ENCODE measurements at regions not wholly inside any gene's neighbourhood (a gene's known extent, or its start where the extent isn't known, plus 50 kb on each side); places are given as distances from the start of the nearest gene placed in this dataset.
"Not testable (repeated sequence)": the region's sequence is repeated elsewhere in the genome, so short reads cannot be mapped to it uniquely, and the experiment has no call there.

DNA sequence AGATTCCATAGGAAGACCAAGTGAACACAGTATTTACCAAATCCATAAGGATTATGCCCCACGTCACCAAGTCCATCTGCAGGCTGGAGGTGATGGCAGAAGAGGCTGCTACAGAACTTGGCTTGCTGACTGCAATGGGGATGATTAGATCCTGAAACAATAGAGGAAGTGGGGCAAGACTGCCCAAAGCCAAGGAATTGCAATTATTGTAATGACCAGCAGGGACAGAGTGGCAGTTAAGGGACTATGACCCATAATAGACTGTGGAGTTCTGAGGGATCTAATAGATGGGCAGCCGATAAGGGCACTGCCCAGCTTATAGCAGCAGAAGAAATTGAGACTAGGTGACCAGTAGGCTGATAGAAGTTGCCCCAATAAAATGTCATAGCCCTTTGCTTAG lies 108.4 kb downstream of the MINAR1 start:
- no peak for DNase-seq

DNA sequence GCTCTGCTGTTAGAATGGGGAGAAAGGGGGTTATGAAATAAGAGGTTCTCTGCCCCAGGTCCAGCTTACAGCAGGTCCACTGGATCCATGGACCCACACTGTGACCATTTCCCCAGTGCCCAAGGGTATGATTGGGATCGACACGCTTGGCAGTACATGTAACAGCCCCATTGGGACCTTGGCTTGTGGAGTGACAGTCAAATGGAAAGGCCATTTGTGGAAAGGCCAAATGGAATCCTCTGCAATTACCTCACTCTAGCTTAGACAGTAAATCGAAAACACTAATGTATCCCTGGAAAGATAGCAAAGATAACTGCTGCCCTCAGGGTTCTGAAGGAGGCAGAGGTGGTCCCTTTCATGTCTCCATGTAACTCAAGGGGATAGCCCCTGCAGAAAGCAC lies 109.1 kb downstream of the MINAR1 start:
- no peak for DNase-seq

DNA sequence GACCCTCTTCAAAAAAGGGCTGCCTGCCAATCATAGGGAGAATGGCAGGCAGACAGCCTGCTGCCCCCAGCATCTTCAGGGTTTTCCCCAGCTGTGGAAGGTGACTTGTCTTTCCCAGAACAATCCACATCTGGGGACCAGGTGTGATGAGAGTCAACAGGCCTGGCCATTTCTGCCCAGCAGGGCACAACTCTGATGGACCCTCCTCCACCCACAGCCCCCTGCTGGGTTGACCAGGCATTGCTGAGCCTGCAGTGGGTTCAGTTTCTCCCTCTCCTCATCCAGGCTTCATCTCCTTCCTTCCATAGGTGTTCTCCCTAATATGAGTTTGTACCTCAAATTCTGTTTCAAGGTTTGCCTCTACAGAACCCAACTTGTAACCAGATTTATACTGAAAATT lies 111.0 kb downstream of the MINAR1 start:
- DNase-seq: no peak

DNA sequence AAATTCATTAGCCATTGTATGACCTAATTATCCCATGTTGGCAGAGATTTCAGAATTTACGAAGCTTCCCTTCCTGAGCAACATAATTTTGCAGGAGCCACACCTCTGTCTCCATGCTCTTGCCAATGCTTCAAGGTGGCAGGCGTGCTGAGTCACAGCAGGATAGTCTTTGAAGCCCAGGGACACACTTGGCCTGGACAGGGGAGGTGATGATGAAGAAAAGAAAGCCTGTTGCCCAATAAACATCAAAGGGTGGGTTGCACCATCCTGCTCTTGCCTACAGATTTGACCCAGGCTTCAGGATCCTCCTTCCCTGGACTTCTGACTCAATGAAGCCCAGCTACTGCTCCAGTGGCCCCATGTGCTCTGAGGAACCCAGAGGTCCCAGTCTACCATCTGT lies 117.1 kb downstream of the MINAR1 start:
- no peak for DNase-seq

DNA sequence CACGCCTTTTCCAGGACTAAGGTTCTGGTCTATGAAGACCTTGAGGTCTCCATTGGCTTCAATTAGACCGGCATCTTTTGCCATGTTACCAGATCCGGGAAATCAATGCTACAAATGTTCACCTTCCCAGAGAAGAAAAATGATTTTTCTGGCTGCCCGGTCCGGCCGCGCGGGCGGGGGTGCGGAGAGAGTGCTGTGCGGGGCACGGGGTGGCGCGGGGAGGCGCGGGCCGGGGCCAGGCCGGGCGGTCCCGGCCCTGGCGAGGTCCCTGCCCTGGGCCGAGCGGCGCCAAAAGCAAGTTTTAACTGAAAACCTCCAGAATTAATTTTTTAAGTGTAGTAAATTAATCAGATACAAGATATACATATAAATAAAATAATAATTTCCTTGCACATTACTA lies 128.2 kb downstream of the MINAR1 start:
- DNase-seq: no peak

DNA sequence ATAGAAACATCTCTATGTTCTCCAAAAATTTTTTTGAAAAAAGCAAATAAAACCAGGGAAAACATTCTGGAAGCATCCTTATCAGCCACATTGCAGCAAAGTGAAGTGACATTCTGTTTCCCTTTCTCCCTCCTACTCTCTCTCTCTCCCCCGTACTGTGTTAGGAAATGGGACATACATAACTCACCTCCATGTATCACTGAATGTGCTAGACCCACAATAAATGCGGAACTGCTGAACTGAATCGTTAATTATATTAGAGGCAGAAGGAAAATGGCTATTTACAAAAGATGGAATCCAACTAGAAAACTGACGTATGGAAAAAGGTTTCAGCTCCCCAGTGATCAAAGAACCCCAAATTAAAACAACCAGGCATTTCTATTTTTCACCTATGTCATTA lies 129.8 kb downstream of the MINAR1 start:
- DNase-seq: no peak

DNA sequence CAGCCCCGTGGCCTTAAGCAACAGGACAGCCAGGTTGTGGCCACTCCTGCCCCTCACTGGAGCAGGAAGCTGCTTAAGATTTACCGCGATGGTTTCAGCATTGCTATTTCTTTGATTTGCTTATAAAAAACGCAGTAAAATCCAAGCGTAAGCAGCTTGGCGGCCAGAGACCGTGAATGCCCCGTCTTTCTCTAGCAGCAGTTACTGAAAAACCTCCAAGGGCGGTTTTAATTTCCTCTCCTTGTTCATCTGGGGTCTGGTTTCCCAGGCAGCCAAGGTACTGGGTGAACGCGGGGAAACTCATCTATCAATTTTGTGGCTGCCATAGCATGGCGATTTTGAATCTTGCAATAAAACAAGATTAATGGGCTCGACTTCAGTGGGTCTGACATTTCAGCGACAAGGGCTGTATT lies 130.3 kb downstream of the MINAR1 start:
- no peak for DNase-seq

DNA sequence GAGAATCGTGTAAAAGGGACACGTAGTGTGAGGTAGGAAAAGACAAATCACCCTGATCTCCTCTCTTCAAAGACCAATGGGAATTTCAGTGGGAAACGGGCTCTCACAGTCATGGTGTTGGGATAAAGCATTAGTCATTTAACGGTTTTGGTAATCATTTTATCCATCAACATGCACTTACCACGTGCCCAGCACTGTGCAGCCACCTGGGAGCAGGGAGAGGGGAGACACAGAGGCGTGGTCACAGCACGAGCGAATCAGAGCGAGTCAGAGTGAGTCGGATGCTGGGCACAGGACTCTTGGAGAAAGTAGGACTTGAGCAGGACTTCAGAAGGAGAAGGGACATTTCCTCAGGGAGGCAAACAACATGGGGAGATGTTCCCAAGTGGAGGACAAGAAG lies 130.8 kb downstream of the MINAR1 start:
- no peak for DNase-seq

DNA sequence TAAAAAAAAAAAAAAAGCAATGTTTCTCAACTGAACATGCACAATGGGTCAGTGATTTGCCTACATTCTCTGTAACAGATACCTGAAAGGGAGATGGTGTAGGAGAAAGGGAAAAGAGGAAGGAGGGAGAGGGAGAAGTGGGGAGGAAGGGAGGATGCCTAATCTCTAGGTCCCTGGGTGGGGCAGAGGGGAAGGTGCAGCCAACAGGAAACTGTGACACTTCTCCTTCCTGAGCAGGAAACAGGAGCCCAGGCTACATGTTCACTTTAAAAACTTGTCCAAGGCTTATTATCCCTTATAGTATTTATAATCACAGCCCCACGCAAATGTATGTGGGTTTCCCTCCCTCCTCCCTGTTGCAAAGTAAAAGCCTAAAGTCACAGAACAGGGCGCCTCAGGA lies 137.9 kb downstream of the MINAR1 start:
- DNase-seq: no peak

DNA sequence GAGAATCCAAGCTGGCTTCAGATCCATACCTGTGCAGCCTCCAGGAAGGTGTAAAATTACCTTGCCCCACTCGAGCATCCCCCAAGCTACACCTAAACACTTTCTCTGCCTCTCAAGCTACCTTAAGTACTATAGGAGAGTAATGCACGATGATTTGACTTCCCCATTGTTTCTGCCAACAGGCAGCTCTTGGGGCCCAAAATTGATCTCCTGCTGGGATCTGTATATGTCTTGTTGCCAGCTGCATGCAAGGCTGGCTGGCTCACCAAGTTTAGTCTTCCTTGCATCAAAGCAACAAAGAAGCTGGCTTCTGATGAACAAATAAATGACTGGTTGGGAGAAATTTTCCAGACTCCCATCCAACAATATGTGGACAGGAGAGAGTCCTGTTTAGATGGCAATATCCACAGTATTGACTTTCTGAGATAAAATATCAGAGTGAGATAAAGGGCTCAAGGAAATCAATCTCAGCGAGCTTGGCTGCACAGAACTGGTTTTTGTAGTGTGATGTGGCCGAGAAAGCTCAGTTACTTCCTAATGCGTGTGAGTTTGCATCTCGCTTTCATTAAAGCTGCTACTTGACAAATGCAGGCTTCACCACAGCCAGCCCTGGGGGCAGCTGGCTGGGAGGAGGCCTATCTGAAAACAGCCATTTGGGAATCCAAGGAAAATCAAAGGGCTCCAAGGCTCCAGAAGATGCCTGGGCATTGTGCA lies 140.7 kb downstream of the MINAR1 start:
- no peak for DNase-seq

DNA sequence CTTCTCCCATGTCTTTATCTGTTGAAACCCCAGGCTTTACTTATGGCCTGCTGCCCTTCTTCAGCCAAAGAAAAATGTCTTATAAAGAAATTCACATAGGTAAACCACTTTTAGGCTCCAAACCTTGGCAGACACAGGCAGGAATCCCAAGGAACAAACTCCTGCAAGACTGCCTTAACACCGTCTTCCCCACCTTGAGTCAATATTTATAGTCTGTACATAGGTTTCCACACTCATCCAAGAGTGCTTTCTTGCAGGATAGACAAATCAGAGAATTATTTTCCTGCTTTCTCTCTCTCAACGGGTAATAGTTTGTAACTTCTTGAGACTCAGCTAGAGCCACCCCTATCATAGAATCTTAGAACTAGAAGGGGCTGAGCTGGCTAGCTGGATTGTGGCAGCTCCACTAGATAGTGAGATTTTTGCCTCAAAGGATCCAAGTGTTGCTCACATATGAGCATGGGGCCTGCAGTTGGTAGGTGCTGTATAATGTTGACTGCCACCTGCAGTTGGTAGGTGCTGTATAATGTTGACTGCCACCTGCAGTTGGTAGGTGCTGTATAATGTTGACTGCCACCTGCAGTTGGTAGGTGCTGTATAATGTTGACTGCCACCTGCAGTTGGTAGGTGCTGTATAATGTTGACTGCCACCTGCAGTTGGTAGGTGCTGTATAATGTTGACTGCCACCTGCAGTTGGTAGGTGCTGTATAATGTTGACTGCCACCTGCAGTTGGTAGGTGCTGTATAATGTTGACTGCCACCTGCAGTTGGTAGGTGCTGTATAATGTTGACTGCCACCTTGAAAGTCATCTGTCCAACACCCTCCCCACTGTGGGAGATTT lies 142.5 kb downstream of the MINAR1 start:
- DNase-seq: not testable (repeated sequence)

DNA sequence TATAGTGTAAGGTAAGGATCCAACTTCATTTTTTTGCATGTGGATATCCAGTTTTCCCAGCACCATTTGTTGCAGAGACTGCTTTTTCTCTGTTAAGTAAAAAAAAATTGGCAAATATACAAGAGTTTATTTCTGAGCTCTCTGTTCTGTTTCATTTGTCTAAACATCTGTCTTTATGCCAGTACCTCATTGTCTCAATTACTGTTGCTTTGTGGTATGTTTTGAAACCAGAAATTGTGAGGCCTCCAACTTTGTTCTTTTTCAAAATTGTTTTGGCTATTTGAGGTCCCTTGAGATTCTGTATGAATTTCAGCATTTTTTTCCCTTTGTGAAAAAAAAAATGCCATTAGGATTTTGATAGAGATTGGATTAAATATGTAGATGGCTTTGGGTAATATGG lies 150.5 kb downstream of the MINAR1 start:
- no peak for DNase-seq

DNA sequence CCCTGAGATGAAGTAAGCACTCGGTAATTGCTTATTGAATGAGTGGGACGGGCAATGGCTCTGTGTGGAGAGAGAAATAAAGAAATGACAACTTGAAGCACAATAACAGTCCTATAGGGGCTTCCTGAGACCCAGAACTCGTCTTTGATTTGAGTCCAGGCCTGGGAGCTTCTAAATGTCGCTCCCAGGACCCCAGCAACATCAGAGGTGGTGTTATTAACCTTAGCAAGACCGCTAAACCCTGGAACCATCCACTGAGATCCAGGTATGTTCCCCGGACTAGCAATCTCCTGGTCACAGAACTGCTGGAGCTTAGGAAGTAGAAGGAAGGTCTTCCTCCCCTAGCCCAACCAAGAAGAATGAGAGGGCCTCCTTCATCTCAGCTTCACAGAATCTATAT lies 160.0 kb downstream of the MINAR1 start:
- DNase-seq: no peak

DNA sequence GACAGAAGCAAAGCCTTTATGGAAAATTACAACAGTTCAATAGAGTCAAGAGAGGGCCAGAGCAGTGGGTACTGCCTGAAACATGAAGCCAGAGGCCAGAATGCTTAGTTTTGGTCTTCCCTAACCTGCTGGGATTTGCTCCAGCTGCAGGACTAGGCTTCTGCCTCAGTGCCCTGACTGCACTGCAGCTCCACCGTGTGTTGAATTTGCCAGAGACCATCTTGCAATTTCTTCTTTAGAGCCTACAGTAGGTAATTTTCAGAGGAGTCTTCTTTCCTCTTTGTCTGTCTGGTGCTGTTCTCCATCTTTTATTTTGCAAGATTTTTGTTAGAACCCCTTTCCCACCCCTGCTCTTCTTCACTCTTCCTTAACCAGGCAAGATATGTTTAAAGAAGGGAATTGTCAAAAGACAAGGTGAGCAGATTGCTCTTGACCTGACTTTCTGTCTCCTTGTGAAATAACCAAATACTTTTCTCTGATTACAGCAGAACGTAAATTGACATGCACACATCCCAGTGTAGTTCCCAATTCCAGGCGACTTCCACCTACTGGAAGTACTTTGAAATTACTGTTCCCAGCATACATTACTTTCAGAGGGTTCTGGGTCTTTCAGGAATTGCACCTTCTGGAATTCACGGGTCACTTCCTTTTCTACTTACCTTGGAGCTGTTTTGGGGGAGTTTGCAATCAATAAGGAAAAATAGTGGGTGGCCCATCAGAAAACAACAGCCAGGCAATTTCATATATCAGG lies 161.2 kb downstream of the MINAR1 start:
- DNase-seq: no peak

DNA sequence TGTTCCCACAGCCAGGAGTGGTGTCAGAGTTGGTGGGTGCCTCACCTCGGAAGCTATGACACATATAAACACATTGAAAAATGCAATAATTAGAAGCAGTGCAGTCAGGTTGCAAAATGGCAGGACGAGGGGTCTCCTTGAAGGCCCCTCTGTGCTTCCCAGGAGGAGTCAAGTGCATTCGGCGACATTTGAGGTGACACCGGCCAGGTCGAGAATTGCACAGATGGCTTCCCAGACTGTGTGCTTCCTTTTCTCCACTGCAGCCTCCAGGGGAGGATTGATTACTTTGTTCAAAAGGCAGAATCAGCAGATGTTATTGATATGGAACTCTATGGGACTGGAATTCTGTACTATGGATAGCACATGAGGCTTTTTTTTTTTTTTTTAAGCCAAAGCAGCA lies 163.2 kb downstream of the MINAR1 start:
- DNase-seq: no peak

DNA sequence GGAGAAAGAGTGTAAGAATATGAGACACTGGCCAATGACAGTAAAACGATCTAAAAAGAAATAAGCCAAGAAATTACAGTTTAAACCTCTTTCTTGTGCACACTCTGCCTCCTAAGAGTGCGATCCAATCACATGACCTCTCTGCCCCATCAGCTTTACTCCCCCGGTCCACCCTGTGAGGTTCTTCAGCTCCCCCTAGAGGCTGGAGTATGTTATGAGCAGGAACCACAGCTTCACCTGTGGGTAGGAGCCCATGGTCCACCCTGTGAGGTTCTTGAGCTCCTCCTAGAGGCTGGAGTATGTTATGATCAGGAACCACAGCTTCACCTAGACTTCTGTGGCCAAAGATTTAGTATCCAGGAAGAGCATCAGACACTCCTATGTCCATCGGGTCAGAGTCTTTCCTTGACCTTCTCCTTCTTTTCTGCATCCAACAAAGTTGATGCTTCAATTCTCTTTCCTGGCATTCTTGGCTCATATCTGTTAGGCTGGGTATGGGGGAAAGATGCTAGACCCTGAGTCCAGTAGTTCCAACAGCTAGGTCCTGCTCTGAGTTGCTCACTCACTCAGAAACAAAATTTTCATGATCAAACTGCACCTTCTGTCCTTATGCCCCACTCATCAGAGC lies 164.0 kb downstream of the MINAR1 start:
- DNase-seq: peak; percentile 19

DNA sequence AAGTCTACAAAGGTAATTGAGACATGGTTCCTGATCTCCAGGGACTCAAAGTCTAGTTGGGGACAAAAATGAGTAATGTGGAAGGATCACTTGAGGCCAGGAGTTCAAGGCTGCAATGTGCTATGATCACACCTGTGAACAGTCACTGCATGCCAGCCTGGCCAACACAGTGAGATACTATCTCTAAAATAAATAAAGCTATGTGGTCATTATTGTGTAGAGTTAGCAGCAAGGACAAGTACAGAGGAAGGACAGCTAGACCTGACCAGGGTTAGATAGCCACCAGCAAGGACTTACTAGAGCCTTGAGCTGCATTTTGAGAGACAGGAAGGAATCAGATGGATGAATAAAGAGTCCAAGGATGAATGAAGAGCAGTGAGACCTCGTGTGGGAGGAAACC lies 166.5 kb downstream of the MINAR1 start:
- no peak for DNase-seq

DNA sequence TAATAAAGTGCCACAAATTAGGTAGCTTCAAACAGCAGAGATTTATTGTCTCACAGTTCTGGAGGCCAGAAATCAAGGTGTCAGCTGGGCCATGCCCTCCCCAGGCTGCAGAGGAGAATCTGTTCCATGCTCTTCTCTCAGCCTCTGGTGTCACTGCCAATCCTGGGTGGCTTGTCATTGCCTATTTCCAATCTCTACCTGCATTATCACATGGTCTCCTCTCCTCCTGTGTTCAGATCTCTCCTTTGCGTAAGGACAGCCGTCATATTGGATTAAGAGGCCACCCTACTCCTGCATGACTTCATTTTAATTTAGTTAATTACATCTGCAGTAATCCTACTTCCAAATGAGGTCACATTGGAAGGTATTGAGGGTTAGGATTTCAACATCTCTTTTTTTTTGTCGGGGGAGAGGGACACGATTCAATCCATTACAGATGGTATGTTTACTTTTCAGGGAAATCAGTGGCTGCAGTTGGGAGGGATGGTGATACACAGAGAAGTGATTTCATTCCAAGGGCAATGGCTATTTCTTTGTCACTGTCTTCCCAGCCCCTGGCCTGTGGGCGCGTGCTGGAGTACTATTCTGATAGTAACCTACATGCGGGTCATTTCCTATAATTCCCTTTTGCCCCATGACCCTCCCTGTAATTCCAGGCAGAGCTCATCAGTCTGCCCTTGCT lies 169.4 kb downstream of the MINAR1 start:
- DNase-seq: no peak

DNA sequence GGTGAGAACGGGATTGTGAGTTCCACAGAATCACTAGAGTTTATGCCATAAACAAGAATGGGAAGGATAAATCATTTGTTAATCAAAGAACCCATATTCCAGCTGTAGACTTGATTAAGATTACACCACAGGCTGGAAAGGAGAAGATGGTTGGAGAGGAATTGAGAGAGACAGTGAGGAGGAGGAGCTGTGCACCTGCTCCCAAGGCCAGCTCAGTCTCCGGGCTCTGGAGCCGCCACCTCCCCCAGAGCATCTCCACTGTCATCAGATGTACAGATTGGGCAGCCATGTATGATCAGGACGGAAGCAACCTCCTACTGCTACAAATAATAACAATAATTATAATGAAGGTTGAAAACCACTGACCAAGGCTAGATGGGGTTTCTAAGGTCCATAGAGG lies 170.0 kb downstream of the MINAR1 start:
- DNase-seq: no peak

DNA sequence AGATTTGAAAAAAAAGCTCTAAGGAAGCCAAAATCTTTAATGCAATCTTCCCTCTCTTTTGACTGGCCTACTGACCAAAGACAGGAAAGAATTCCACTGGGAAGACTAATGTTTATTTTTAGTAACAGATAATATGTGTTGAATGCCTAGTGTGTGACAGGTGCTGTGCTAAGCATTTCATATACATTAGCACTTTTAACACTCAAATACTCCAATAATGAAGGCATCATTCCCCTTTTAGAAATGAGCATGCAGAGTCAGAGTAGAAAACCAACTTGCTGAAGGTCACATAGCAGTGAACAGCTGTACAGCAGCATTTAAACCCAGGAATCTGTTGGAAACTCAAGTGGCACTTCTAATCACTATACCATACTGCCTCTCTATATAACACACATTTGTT lies 170.6 kb downstream of the MINAR1 start:
- DNase-seq: no peak

DNA sequence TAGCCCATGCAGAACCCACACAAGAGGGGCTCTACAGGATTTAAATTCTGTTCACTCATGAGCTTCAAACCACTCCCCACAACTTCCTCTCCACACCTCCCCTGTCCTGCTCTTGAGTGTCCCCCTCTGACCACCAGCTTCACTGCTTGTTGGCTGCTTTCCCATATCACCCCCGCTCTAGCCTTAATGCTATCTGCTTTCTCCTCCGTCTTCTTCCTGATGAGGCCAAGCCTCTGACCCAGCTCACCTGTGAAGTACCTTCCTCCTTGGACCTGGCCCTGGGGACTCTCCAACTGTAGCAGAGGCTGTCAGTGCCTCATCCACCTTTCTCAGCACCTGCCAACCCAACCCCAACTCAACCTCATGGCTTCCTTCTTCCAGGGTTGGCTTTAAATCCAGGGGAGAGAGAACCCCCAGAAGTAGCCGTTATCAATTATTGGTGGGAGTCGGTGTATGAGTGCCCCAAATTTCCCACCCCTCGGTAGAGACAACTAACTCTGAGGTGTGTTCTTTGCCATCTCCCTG lies 174.8 kb downstream of the MINAR1 start:
- no peak for DNase-seq

DNA sequence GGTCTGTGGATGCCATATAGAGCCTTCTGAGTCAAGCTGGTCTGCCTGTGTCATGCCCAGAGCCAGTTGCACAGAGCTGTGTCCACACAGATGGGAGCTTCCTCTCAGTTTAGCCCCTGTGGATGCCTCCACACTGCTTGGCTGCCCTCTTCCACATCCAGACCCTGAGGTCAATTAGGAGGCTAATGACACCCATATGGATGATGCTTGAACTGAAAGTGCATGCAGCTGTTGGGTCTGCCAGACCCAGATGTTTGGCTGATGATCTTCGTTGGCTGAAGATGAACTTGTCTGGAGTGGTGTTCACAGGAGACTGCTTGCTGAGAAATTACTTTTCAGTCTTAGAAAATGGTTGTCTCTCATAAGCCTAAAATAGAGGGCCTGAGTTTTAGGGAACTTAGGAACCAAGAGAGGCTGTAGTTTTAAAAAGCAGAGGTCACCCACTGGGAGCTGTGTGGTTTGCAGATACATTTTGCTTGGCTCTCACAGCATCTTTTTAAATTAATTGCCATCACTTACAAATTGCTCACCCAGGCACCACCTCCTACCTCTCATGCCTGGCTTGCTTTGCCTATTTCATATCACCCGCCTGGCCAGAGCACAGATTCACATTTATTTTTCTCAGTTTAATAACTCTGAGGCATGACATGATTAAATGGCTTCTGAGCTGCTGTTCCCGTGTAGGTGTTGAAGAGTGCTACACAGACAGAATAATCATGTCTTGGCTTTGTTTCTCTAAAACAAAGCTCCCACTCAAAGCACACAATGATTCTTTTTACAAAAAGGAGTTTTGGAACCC lies 176.1 kb downstream of the MINAR1 start:
- no peak for DNase-seq
